Fibroblast of skin of left quadriceps (primary cell): ENCODE measurements at regions not wholly inside any gene's neighbourhood (a gene's known extent, or its start where the extent isn't known, plus 50 kb on each side); places are given as distances from the start of the nearest gene placed in this dataset.
"Not testable (repeated sequence)": the region's sequence is repeated elsewhere in the genome, so short reads cannot be mapped to it uniquely, and the experiment has no call there.

Experiments used
- DNase-seq, 2 experiments: peaks; one replicate each; pipeline ENCODE4 v3.0.0-alpha.2; 2013; ENCODE audit warnings: low read depth in 2 of 2

DNA sequence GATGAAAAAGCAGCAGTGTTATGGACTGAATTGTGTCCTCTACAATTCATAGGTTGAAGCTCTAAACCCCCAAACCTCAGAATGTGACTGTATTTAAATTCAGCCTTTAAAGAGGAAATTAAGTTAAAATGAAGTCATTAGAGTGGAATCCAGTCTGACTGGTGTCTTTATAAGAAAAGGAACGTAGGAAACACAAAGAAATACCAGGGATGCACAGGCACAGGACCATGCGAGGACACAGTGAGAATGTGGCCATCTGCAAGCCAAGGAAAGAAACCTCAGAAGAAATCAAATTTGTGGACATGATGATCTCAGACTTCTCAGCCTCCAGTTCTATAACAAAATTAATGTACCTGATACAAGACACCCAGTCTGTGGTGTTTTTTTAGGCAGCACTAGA lies 971.2 kb upstream of the CDH9 start:
- DNase-seq, result no peak

DNA sequence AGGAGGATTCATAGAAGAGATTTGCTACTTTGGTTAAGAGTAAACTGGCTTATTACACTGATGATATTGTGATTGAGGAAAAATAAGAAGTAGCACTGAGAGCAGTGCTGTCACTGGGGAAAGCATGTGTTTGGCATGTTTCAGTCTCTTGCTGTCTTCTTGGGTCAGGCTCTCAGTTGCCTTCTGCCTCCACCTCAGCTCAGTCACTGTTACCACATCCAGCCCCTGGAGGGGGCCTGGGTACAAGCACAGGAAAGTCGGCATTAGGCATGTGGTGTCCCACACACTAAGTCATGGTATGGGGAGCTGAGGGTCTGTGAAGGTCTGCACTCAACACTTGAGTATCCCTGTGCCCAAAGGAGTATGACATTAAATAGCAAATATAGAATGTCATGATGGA lies 958.3 kb upstream of the CDH9 start:
- DNase-seq, result no peak

- no peak for DNase-seq
Measured at GRCh38 chr5:27995867-27996266, 957.5 kb upstream of the CDH9 start.

DNA sequence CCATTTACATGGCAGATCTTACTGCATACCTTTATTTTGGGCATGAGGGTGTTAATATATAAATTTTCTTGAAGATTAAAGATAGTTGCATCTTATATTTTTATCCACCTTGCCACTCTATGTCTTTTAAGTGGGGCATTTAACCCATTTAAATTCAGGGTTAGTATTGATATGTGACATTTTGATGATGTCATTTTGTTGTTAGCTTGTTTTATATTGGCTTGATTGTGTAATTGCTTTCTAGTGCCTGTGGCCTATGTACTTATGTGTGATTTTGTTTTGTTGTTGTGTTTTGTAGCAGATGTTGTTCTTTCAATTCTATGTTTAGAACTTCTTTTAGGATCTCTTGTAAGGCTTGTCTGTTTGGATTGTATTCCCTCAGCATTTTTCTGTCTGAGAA lies 939.9 kb upstream of the CDH9 start:
- no peak for DNase-seq

DNA sequence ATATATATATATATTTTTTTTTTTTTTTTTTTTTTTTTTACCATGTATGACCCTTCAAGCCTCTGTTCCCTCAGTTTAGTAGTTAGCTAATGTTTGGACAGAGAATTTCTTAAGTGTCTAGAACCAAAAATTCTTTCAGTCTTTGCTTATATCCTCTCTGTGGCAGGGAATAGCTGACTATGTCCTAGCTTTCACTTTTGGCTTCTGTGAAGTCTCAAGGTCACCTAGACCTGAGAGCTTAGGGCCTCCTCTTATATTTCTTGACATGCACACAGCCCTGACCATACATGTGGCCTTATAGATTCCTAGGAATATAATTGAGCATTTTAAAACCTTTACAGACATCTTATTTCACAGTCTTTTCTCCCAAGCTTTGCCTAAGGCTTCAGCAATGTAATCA lies 930.8 kb upstream of the CDH9 start:
- DNase-seq, result no peak

GRCh38 chr5:27963050-27963783 lies 924.8 kb upstream of the CDH9 start:
- DNase-seq, result no peak

DNA sequence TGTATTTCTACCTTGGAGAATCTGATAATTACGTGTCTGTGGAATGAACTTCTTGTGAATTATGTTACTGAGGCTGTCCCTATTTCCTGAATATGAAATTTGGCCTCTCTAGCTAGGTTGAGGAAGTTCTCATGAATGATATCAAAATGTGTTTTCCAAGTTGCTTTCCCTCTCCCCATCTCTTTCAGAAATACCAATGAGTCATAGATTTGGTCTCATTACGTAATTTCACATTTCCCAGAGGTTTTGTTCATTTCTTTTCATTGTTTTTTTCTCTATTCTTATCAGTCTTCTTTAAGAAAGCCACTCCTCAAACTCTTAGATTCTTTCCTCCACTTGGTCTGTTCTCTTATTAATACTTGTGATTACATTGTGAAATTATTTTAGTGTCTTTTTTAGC lies 923.8 kb upstream of the CDH9 start:
- peak in 1 of 2 experiments; percentile 3 for DNase-seq

DNA sequence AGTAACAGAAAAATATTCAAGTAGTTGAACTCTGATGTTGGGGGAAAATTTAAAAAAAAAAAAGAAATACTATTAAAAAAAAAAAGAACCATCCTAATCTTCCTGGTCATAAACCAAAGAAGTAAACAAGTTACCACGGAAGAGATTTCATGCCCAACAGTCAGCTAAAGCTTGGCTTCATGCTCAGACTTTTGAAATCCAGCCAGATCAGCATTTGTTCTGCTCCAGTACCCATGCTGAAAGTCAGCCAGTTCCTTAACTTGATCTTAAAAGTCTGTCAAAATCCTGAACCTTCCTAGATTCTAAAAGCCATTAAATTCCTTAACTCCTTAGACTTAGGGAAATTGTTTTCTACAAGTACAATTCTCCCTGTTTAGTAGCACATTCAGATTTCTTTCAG lies 908.7 kb upstream of the CDH9 start:
- DNase-seq, result no peak

DNA sequence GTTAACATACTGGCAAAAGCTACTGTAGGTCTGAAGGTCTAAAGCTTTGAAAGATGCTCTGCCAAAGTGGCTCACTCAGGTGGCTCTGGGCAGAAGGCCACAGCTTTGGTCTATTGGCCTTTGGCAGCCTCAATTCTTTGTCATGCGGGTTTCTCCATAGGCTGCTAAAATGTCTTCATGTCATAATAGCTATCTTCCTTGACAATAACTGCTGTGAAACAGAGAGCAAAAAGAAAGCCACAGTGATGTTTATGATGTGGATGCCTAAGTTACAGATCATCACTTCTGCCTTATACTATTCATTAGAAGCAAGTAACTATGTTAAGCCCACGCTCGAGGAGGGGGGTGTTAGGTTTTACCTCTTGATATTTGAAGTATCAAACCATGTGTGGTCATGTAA lies 906.1 kb upstream of the CDH9 start:
- peak; percentile 24 to 28 for DNase-seq

DNA sequence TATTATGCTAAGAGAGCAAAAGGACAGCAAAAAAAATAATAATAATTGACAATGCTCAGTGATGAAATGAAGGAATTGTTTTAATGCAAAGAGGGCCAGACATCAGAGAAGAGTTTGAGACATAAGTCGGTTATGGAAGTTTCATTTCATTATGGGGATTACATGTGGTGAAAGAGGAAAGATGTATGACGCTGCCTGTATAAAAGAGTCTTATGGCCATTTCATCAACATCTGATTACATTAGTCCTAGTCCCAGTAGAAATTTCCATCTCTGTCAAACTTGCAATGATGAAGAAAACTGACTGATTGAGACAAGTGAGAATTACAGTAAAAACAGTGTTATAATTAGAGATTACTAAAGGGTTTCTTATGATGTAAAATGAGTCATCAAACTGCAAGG lies 900.6 kb upstream of the CDH9 start:
- DNase-seq, result no peak

GRCh38 chr5:27928060-27928459 lies 889.7 kb upstream of the CDH9 start:
- DNase-seq, result no peak

DNA sequence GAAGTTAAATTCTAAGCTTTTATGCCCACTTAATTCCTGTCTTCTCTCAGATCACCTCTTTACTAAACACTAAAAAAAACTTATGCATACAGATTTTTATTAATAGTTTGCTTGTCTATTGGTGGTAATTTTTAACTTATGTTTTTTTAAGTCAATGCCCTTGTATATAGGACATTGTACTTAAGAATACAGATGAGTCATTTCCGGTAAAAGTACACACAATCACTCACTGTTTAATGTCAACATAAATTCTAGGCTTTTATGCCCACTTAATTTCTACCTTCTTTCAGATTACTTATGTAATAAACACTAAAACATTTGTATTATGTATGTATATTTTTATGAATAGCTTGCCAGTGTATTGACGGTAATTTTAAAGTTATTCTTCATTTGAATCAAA lies 872.8 kb upstream of the CDH9 start:
- DNase-seq, result no peak

- no peak for DNase-seq
Measured at GRCh38 chr5:27908341-27908740, 870.0 kb upstream of the CDH9 start.

- no peak for DNase-seq
Measured at GRCh38 chr5:27906931-27907601, 868.7 kb upstream of the CDH9 start.

- DNase-seq, result no peak
Measured at GRCh38 chr5:27906481-27906880, 868.1 kb upstream of the CDH9 start.

DNA sequence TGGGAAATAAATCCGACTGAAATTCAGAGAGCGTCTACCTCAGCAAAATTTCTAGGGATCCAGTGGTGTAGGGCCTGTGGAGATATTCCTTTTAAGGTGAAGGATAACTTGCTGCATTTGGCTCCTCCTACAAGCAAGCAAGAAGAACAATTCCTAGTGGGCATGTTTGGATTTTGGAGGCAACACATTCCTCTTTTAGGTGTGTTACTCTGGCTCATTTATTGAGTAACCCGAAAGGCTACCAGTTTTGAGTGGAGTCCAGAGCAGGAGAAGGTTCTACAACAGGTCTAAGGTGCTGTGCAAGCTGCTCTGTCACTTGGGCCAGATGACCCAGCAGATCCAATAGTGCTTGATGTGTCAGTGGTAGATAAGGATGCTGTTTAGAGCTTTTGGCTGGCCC lies 862.4 kb upstream of the CDH9 start:
- DNase-seq, result no peak

- no peak for DNase-seq
Measured at GRCh38 chr5:27876071-27876470, 837.7 kb upstream of the CDH9 start.

DNA sequence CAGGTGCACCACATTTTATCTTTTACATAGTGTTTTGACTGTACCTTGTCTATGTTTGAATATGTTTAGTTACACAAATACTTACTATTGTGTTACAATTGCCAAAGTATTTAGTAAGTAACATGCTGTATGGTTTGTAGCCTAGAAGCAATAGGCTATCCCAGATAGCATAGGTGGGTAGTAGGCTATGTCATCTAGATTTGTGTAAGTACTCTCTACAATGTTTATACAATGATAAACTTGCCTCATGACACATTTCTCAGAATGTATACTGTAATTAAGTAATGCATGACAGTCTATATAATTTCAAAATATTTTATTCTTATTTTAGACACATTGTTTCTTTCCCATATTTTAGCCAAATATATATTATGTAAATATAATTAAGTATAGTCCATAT lies 836.8 kb upstream of the CDH9 start:
- no peak for DNase-seq

DNA sequence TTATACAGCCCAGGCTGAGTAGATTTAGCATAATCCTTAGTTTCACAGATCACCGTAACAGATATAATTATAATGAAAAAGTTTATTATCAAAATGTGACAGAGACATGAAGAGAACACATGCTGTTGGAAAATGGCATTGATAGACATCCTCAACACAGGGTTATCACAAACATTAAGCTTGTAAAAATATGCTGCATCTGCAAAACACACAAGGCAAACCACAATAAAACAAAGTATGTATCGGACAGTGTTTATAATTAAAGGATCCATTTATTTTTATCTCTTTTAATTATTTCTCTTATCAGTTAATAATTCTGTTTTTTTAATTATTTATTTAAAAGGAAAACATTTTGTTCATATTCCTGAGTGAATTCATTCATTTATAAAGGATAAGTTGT lies 829.9 kb upstream of the CDH9 start:
- DNase-seq, result no peak

GRCh38 chr5:27855491-27855890 lies 817.1 kb upstream of the CDH9 start:
- DNase-seq, result no peak

DNA sequence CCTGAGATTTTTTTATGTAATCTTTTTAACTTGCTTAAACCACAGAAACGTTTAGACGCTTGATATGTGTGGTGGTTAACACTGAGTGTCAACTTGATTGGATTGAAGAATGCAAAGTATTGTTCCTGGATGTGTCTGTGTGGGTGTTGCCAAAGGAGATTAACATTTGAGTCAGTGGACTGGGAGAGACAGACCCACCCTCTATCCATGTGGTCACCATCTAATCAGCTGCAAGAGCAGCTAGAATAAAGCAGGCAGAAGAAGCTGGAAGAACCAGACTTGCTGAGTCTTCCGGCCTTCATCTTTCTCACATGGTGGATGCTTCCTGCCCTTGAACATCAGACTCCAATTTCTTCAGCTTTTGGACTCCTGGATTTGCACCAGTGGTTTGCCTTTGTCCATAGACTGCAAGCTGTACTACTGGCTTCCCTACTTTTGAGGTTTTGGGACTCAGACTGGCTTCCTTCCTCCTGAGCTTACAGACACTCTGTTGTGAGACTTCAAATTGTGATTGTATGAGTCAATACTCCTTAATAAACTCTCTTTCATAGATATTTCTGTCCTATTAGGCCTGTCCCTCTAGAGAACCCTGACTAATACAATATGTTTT lies 816.0 kb upstream of the CDH9 start:
- no peak for DNase-seq

GRCh38 chr5:27845248-27845647 lies 806.9 kb upstream of the CDH9 start:
- no peak for DNase-seq

- not testable (repeated sequence) for DNase-seq
Measured at GRCh38 chr5:27836704-27837103, 798.3 kb upstream of the CDH9 start.
